ENCODE measurements at regions not wholly inside any gene's neighbourhood (a gene's known extent, or its start where the extent isn't known, plus 50 kb on each side); places are given as distances from the start of the nearest gene placed in this dataset.
A peak's percentile ranks its signal among the peaks of the same experiment; 100 is the strongest.

- H3K27me3 ChIP-seq (ENCODE audit: control insufficient read depth in 1 of 2, insufficient read depth in 2 of 2, low read length in 2 of 2) = no peaks in the 10 kb centered on the region
- H3K9me3 ChIP-seq (ENCODE audit: control insufficient read depth in 2 of 2, low read length in 2 of 2) = no peaks in the 10 kb centered on the region
- H3K4me1 ChIP-seq (ENCODE audit: control insufficient read depth, insufficient read depth, low read length) = no peaks in the 10 kb centered on the region
- H3K27ac ChIP-seq (ENCODE audit: low read length) = no peak overlapping the region
- H3K36me3 ChIP-seq (ENCODE audit: control insufficient read depth in 2 of 2, insufficient read depth in 2 of 2, low read length in 2 of 2) = no peaks in the 10 kb centered on the region
- H3K4me3 ChIP-seq (ENCODE audit: low read length in 2 of 2) = no peak overlapping the region
- H3K9ac ChIP-seq (ENCODE audit: low read length in 2 of 2) = no peak overlapping the region
Observed at GRCh38 chr7:19381321-19381720, 236.1 kb upstream of the FERD3L start.

GRCh38 chr7:19378345-19378714 is 233.1 kb upstream of the FERD3L start:
- H3K4me3 ChIP-seq (ENCODE audit: low read length in 2 of 2) = no peak overlapping the region
- no peak overlapping the region for H3K9ac ChIP-seq (ENCODE audit: low read length in 2 of 2)

GRCh38 chr7:19377611-19378344 is 232.6 kb upstream of the FERD3L start:
- no peaks in the 10 kb centered on the region for H3K9me3 ChIP-seq (ENCODE audit: control insufficient read depth in 2 of 2, low read length in 2 of 2)
- no peaks in the 10 kb centered on the region for H3K36me3 ChIP-seq (ENCODE audit: control insufficient read depth in 2 of 2, insufficient read depth in 2 of 2, low read length in 2 of 2)
- H3K4me1 ChIP-seq (ENCODE audit: control insufficient read depth, insufficient read depth, low read length) = no peaks in the 10 kb centered on the region
- peak overlapping the region; percentile 9 to 56 for H3K4me3 ChIP-seq (ENCODE audit: low read length in 2 of 2)
- no peak overlapping the region for H3K27ac ChIP-seq (ENCODE audit: low read length)
- H3K27me3 ChIP-seq (ENCODE audit: control insufficient read depth in 1 of 2, insufficient read depth in 2 of 2, low read length in 2 of 2) = no peaks in the 10 kb centered on the region
- no peak overlapping the region for H3K9ac ChIP-seq (ENCODE audit: low read length in 2 of 2)

More at GRCh38 chr7:19378345-19378714, 233.1 kb upstream of the FERD3L start:
- H3K36me3 ChIP-seq (ENCODE audit: control insufficient read depth in 2 of 2, insufficient read depth in 2 of 2, low read length in 2 of 2) = no peaks in the 10 kb centered on the region
- no peaks in the 10 kb centered on the region for H3K9me3 ChIP-seq (ENCODE audit: control insufficient read depth in 2 of 2, low read length in 2 of 2)
- H3K27ac ChIP-seq (ENCODE audit: low read length) = no peak overlapping the region
- no peaks in the 10 kb centered on the region for H3K4me1 ChIP-seq (ENCODE audit: control insufficient read depth, insufficient read depth, low read length)
- H3K27me3 ChIP-seq (ENCODE audit: control insufficient read depth in 1 of 2, insufficient read depth in 2 of 2, low read length in 2 of 2) = no peaks in the 10 kb centered on the region

GRCh38 chr7:19376538-19376937 is 231.3 kb upstream of the FERD3L start:
- no peaks in the 10 kb centered on the region for H3K9me3 ChIP-seq (ENCODE audit: control insufficient read depth in 2 of 2, low read length in 2 of 2)
- no peaks in the 10 kb centered on the region for H3K36me3 ChIP-seq (ENCODE audit: control insufficient read depth in 2 of 2, insufficient read depth in 2 of 2, low read length in 2 of 2)
- no peaks in the 10 kb centered on the region for H3K4me1 ChIP-seq (ENCODE audit: control insufficient read depth, insufficient read depth, low read length)
- no peak overlapping the region for H3K27ac ChIP-seq (ENCODE audit: low read length)
- no peak overlapping the region for H3K9ac ChIP-seq (ENCODE audit: low read length in 2 of 2)
- H3K27me3 ChIP-seq (ENCODE audit: control insufficient read depth in 1 of 2, insufficient read depth in 2 of 2, low read length in 2 of 2) = no peaks in the 10 kb centered on the region
- no peak overlapping the region for H3K4me3 ChIP-seq (ENCODE audit: low read length in 2 of 2)

DNA sequence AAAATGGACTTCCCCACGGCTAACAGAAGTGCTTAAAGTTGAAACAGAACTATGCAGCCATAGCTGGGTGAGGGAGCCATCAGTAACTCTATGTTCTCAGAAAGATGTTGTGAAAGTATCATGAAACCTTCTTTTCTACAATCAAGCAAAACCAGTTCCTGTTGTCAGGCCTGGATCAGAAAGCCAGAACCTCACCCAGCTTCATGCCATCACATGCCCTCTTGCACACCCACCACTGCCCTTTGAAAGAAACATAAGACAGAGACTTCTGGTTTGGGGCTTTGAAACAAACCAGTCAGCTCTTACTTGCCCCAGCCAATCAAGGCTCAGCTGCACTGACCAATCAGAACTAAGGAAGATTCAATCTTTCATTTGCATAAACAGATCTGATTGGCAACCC is 230.8 kb upstream of the FERD3L start:
- H3K27ac ChIP-seq (ENCODE audit: low read length) = no peak overlapping the region
- no peak overlapping the region for H3K9ac ChIP-seq (ENCODE audit: low read length in 2 of 2)
- H3K4me3 ChIP-seq (ENCODE audit: low read length in 2 of 2) = no peak overlapping the region
- H3K36me3 ChIP-seq (ENCODE audit: control insufficient read depth in 2 of 2, insufficient read depth in 2 of 2, low read length in 2 of 2) = no peaks in the 10 kb centered on the region
- H3K9me3 ChIP-seq (ENCODE audit: control insufficient read depth in 2 of 2, low read length in 2 of 2) = no peaks in the 10 kb centered on the region
- no peaks in the 10 kb centered on the region for H3K27me3 ChIP-seq (ENCODE audit: control insufficient read depth in 1 of 2, insufficient read depth in 2 of 2, low read length in 2 of 2)
- no peaks in the 10 kb centered on the region for H3K4me1 ChIP-seq (ENCODE audit: control insufficient read depth, insufficient read depth, low read length)

DNA sequence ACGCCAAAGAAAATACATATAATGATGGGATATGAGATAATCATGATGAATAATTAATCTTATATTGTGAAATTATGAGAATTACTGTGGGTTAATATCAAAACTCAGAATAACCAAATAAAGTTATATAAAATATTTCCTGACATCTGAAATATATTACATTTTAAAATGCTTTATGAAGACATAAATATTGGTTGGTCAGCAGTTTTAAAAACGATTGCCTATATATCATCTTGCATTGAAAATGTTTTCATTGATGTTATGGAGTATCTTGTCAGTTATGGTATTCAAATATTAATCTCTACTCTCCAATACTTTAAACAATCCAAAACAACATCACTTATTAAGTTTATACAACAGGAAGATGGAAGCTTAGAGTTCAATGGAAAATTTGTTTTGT is 228.1 kb upstream of the FERD3L start:
- no peaks in the 10 kb centered on the region for H3K27me3 ChIP-seq (ENCODE audit: control insufficient read depth in 1 of 2, insufficient read depth in 2 of 2, low read length in 2 of 2)
- no peaks in the 10 kb centered on the region for H3K9me3 ChIP-seq (ENCODE audit: control insufficient read depth in 2 of 2, low read length in 2 of 2)
- no peaks in the 10 kb centered on the region for H3K4me1 ChIP-seq (ENCODE audit: control insufficient read depth, insufficient read depth, low read length)
- no peaks in the 10 kb centered on the region for H3K36me3 ChIP-seq (ENCODE audit: control insufficient read depth in 2 of 2, insufficient read depth in 2 of 2, low read length in 2 of 2)
- H3K4me3 ChIP-seq (ENCODE audit: low read length in 2 of 2) = no peak overlapping the region
- H3K27ac ChIP-seq (ENCODE audit: low read length) = no peak overlapping the region
- no peak overlapping the region for H3K9ac ChIP-seq (ENCODE audit: low read length in 2 of 2)

- Histone ChIP-seq H3K9me3 (ENCODE audit: control insufficient read depth in 2 of 2, low read length in 2 of 2) (no peaks in the 10 kb centered on the region), H3K36me3 (ENCODE audit: control insufficient read depth in 2 of 2, insufficient read depth in 2 of 2, low read length in 2 of 2) (no peaks in the 10 kb centered on the region)
Observed at GRCh38 chr7:19369806-19370205, 224.6 kb upstream of the FERD3L start.

GRCh38 chr7:19369182-19369581 is 224.0 kb upstream of the FERD3L start:
- Histone ChIP-seq H3K4me3 (ENCODE audit: low read length in 2 of 2) (no peak overlapping the region), H3K4me1 (ENCODE audit: control insufficient read depth, insufficient read depth, low read length) (no peaks in the 10 kb centered on the region), H3K9me3 (ENCODE audit: control insufficient read depth in 2 of 2, low read length in 2 of 2) (no peaks in the 10 kb centered on the region), H3K9ac (ENCODE audit: low read length in 2 of 2) (no peak overlapping the region), H3K27me3 (ENCODE audit: control insufficient read depth in 1 of 2, insufficient read depth in 2 of 2, low read length in 2 of 2) (no peaks in the 10 kb centered on the region), H3K36me3 (ENCODE audit: control insufficient read depth in 2 of 2, insufficient read depth in 2 of 2, low read length in 2 of 2) (no peaks in the 10 kb centered on the region), H3K27ac (ENCODE audit: low read length) (no peak overlapping the region)

More at GRCh38 chr7:19369806-19370205, 224.6 kb upstream of the FERD3L start:
- Histone ChIP-seq H3K4me1 (ENCODE audit: control insufficient read depth, insufficient read depth, low read length) (no peaks in the 10 kb centered on the region), H3K27ac (ENCODE audit: low read length) (no peak overlapping the region), H3K4me3 (ENCODE audit: low read length in 2 of 2) (no peak overlapping the region), H3K27me3 (ENCODE audit: control insufficient read depth in 1 of 2, insufficient read depth in 2 of 2, low read length in 2 of 2) (no peaks in the 10 kb centered on the region), H3K9ac (ENCODE audit: low read length in 2 of 2) (no peak overlapping the region)

DNA sequence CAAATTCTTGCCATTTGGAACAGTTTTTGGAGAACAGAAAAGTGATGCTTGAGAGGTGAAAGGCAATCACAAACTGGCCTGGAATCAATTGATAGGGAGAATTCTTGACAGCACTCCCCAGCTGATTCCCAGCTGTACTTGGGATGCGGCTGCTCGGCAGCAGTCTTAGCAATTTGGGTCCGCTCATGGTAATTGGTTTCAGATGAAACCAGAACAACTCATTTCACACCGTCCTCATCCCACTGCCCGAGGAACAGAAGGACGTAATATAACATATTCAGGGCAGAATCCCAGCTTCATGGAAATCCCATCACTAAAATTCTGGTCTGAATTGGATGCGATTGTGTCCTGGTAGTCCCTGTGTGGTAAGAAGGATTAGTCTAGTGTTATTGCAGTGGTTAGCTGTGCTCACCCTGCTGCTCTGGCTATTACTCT is 223.3 kb upstream of the FERD3L start:
- Histone ChIP-seq H3K27me3 (ENCODE audit: control insufficient read depth in 1 of 2, insufficient read depth in 2 of 2, low read length in 2 of 2) (no peaks in the 10 kb centered on the region), H3K27ac (ENCODE audit: low read length) (no peak overlapping the region), H3K9me3 (ENCODE audit: control insufficient read depth in 2 of 2, low read length in 2 of 2) (no peaks in the 10 kb centered on the region), H3K9ac (ENCODE audit: low read length in 2 of 2) (no peak overlapping the region), H3K4me1 (ENCODE audit: control insufficient read depth, insufficient read depth, low read length) (no peaks in the 10 kb centered on the region), H3K36me3 (ENCODE audit: control insufficient read depth in 2 of 2, insufficient read depth in 2 of 2, low read length in 2 of 2) (no peaks in the 10 kb centered on the region), H3K4me3 (ENCODE audit: low read length in 2 of 2) (no peak overlapping the region)

DNA sequence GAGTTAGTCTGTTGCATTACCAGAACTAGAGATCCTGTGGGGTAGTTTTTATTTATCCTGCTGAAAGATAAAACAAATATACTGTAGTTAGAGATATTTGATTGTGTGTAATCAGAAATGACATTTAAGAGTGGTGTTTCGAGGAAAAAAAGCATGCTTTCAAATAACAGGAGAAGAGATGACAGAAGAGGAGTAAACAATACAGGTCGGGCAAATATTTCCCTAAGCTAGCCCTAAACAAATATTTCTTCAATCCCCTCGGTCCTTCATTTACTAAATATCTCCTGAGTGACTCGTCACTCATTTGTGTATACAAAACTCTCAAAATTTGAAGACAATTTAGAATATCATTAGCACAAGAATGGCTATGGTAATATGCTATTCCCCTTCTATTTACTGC is 219.7 kb upstream of the FERD3L start:
- no peak overlapping the region for H3K4me3 ChIP-seq (ENCODE audit: low read length in 2 of 2)
- H3K36me3 ChIP-seq (ENCODE audit: control insufficient read depth in 2 of 2, insufficient read depth in 2 of 2, low read length in 2 of 2) = no peaks in the 10 kb centered on the region
- H3K9me3 ChIP-seq (ENCODE audit: control insufficient read depth in 2 of 2, low read length in 2 of 2) = no peaks in the 10 kb centered on the region
- no peak overlapping the region for H3K27ac ChIP-seq (ENCODE audit: low read length)
- no peak overlapping the region for H3K9ac ChIP-seq (ENCODE audit: low read length in 2 of 2)
- H3K27me3 ChIP-seq (ENCODE audit: control insufficient read depth in 1 of 2, insufficient read depth in 2 of 2, low read length in 2 of 2) = no peaks in the 10 kb centered on the region
- no peaks in the 10 kb centered on the region for H3K4me1 ChIP-seq (ENCODE audit: control insufficient read depth, insufficient read depth, low read length)

GRCh38 chr7:19362099-19362498 is 216.9 kb upstream of the FERD3L start:
- H3K27ac ChIP-seq (ENCODE audit: low read length) = no peak overlapping the region
- H3K9ac ChIP-seq (ENCODE audit: low read length in 2 of 2) = no peak overlapping the region
- no peaks in the 10 kb centered on the region for H3K4me1 ChIP-seq (ENCODE audit: control insufficient read depth, insufficient read depth, low read length)
- H3K36me3 ChIP-seq (ENCODE audit: control insufficient read depth in 2 of 2, insufficient read depth in 2 of 2, low read length in 2 of 2) = no peaks in the 10 kb centered on the region
- no peaks in the 10 kb centered on the region for H3K27me3 ChIP-seq (ENCODE audit: control insufficient read depth in 1 of 2, insufficient read depth in 2 of 2, low read length in 2 of 2)
- H3K9me3 ChIP-seq (ENCODE audit: control insufficient read depth in 2 of 2, low read length in 2 of 2) = no peaks in the 10 kb centered on the region
- no peak overlapping the region for H3K4me3 ChIP-seq (ENCODE audit: low read length in 2 of 2)
